B cell (primary cell): ENCODE measurements at regions not wholly inside any gene's neighbourhood (a gene's known extent, or its start where the extent isn't known, plus 50 kb on each side); places are given as distances from the start of the nearest gene placed in this dataset.

ENCODE experiments used
- ATAC-seq: fragments of 200-7000 bp; cut with Tn5 transposase; one replicate; pipeline ENCODE4 v1.10.0; 2021; ENCODE audit warnings: low read depth, mild to moderate bottlenecking, moderate number of reproducible peaks, moderate library complexity
- CTCF ChIA-PET: fragments of 350-600 bp; sonication (Branson Sonifier 250); formaldehyde crosslinking; loops from one replicate; lab custom pipeline; 2021; ENCODE audit warnings: antibody characterized with exemption, inconsistent platforms; lab: Charles Lee
- POLR2A ChIA-PET: fragments of 350-600 bp; sonication (Branson Sonifier 250); formaldehyde crosslinking; loops from one replicate; lab custom pipeline; 2021; ENCODE audit warnings: antibody characterized with exemption; lab: Charles Lee
- DNase-seq: peaks from one replicate; pipeline ENCODE4 v3.0.0; 2013
- H2AFZ ChIP-seq: 2 replicates; pipeline ENCODE4 v1.6.1; 2012; ENCODE audit warnings: mild to moderate bottlenecking, low read depth, low read length; ENCODE audit not compliant: insufficient read depth, poor library complexity, severe bottlenecking
- H3K27ac ChIP-seq, 2 donors: 1 replicate in 1 of 2; 2 replicates in 1 of 2; pipeline ENCODE4 v1.5.1; 2012 to 2013; ENCODE audit warnings: low read length in 2 of 2, mild to moderate bottlenecking in 2 of 2, moderate library complexity in 1 of 2
- H3K27me3 ChIP-seq, 4 experiments: fragments of 200-600 bp in 1 of 4; sonication (generic) in 1 of 4; replicated peaks in 1 of 4; 1 replicate in 2 of 4; 2 replicates in 2 of 4; pipeline versions ENCODE4 v1.6.1 to v1.7.0; 2013 to 2016; ENCODE audit warnings: low read length in 3 of 4, mild to moderate bottlenecking in 2 of 4, mixed read lengths in 1 of 4, moderate library complexity in 1 of 4; ENCODE audit not compliant: insufficient read depth in 4 of 4, control insufficient read depth in 3 of 4; ENCODE audit errors: control extremely low read depth in 1 of 4
- H3K36me3 ChIP-seq, 2 experiments: replicated peaks in 1 of 2; 1 replicate in 1 of 2; 2 replicates in 1 of 2; pipeline versions ENCODE4 v1.6.1 to v1.7.1; 2013; ENCODE audit warnings: low read length in 1 of 2; ENCODE audit not compliant: insufficient read depth in 2 of 2, control insufficient read depth in 1 of 2; ENCODE audit errors: control extremely low read depth in 1 of 2, extremely low read depth in 1 of 2
- H3K4me1 ChIP-seq, 2 donors: fragments of 200-600 bp in 1 of 2; sonication (generic) in 1 of 2; 1 replicate in 1 of 2; 2 replicates in 1 of 2; pipeline versions ENCODE4 v1.5.1 to v1.6.1; 2013 to 2017; ENCODE audit warnings: low read length in 2 of 2; ENCODE audit not compliant: control insufficient read depth in 2 of 2, insufficient read depth in 2 of 2
- H3K4me2 ChIP-seq: replicated peaks from 2 replicates; pipeline ENCODE3; 2012; ENCODE audit warnings: mild to moderate bottlenecking, low read depth, low read length; ENCODE audit not compliant: poor library complexity, severe bottlenecking
- H3K4me3 ChIP-seq, 5 experiments: fragments of 200-600 bp in 1 of 5; sonication (generic) in 1 of 5; 1 replicate in 3 of 5; 2 replicates in 2 of 5; pipeline versions ENCODE4 v1.5.1 to v1.7.0; 2011 to 2016; ENCODE audit warnings: low read length in 4 of 5, mild to moderate bottlenecking in 4 of 5, low read depth in 2 of 5, control low read depth in 1 of 5, moderate library complexity in 1 of 5; ENCODE audit not compliant: insufficient read depth in 1 of 5; ENCODE audit errors: control extremely low read depth in 1 of 5, extremely low read depth in 1 of 5
- H3K79me2 ChIP-seq: fragments of 200-600 bp; sonication (generic); one replicate; pipeline ENCODE4 v1.6.0; 2016; ENCODE audit warnings: low read length; ENCODE audit not compliant: control insufficient read depth, insufficient read depth
- H3K9ac ChIP-seq: fragments of 200-600 bp; sonication (generic); 2 replicates; pipeline ENCODE4 v1.6.1; 2017; ENCODE audit warnings: mild to moderate bottlenecking, low read length, moderate library complexity
- H3K9me3 ChIP-seq, 3 donors: one replicate each; pipeline versions ENCODE4 v1.6.1 to v1.7.1; 2013; ENCODE audit warnings: low read length in 2 of 3; ENCODE audit not compliant: control insufficient read depth in 2 of 3, insufficient read depth in 1 of 3; ENCODE audit errors: control extremely low read depth in 1 of 3
- H4K20me1 ChIP-seq: 2 replicates; pipeline ENCODE4 v1.6.0; 2012; ENCODE audit warnings: mild to moderate bottlenecking, low read length; ENCODE audit not compliant: insufficient read depth, control insufficient read depth, poor library complexity, severe bottlenecking
- H3K27ac Mint-ChIP-seq: one replicate; pipeline ENCODE4 v1.8.0; 2021; ENCODE audit warnings: mixed read lengths
- H3K27me3 Mint-ChIP-seq: one replicate; pipeline ENCODE4 v1.8.0; 2021; ENCODE audit warnings: mixed read lengths
- H3K4me1 Mint-ChIP-seq: one replicate; pipeline ENCODE4 v1.8.0; 2021; ENCODE audit warnings: mixed read lengths
- H3K4me3 Mint-ChIP-seq: one replicate; pipeline ENCODE4 v1.8.0; 2021; ENCODE audit warnings: mixed read lengths
- H3K9me3 Mint-ChIP-seq: one replicate; pipeline ENCODE4 v1.8.0; 2022; ENCODE audit warnings: mixed read lengths; ENCODE audit not compliant: insufficient read depth
- CTCF ChIP-seq: fragments of 200-600 bp; IDR thresholded peaks from one replicate; pipeline ENCODE4 v1.8.0; 2022; ENCODE audit warnings: antibody characterized with exemption, mild to moderate bottlenecking
- EZH2 ChIP-seq: IDR thresholded peaks from 2 replicates; pipeline ENCODE4 v1.6.1; 2012; ENCODE audit warnings: borderline replicate concordance, low read depth, mild to moderate bottlenecking, moderate library complexity, low read length; ENCODE audit not compliant: insufficient read depth, poor library complexity, severe bottlenecking
- WGBS: methylation state at CpG from one replicate; pipeline ENCODE4 v1.1.5; 2013; ENCODE audit warnings: missing lambda C conversion rate; ENCODE audit not compliant: insufficient coverage; 5-methylcytosine and 5-hydroxymethylcytosine counted together
- intact Hi-C: fragments of 100-400 bp; cut with micrococcal nuclease; formaldehyde crosslinking; loops from one replicate; pipeline ENCODE4 v1.10.0; 2022

- no peak overlapping the region for H3K27ac Mint-ChIP-seq
- no peaks in the 10 kb centered on the region for H3K79me2 ChIP-seq
- ChIA-PET POLR2A (no interaction called here), CTCF (interaction anchor here (1.3 kb wide), 1 partner anchor 17 kb away, joined by 4 read pairs; no protein-coding TSS in a partner anchor)
- WGBS = no CpG with 5 or more reads among the region's 1 CpG
- H3K36me3 ChIP-seq = no peaks in the 10 kb centered on the region
- H3K27ac ChIP-seq = no peak overlapping the region
- no peak for ATAC-seq
- H2AFZ ChIP-seq = no peak overlapping the region
- no peaks in the 10 kb centered on the region for H3K4me1 ChIP-seq
- no peaks in the 10 kb centered on the region for H3K4me1 Mint-ChIP-seq
- no peaks in the 10 kb centered on the region for H3K9me3 Mint-ChIP-seq
- no peaks in the 10 kb centered on the region for H3K9me3 ChIP-seq
- H3K4me3 ChIP-seq = no peak overlapping the region
- intact Hi-C loops = no loop called here
- no peak overlapping the region for H3K9ac ChIP-seq
- no peaks in the 10 kb centered on the region for H3K27me3 ChIP-seq
- TF ChIP-seq CTCF (no peak), EZH2 (no peak)
- no peak for DNase-seq
- H3K27me3 Mint-ChIP-seq = peaks cover 5% of the 10 kb centered on the region
- H3K4me2 ChIP-seq = no peak overlapping the region
- no peak overlapping the region for H3K4me3 Mint-ChIP-seq
- H4K20me1 ChIP-seq = no peaks in the 10 kb centered on the region
These were observed 75.2 kb upstream of the CHCHD3 start for GRCh38 chr7:133157045-133157444.

GRCh38 chr7:133164498-133164897 lies 82.6 kb upstream of the CHCHD3 start:
- no peaks in the 10 kb centered on the region for H3K9me3 Mint-ChIP-seq
- ATAC-seq (no peak), DNase-seq (no peak)
- 80% methylated on average over 4 of the region's 6 CpGs for WGBS
- Histone ChIP-seq H3K79me2 (no peaks in the 10 kb centered on the region), H3K9ac (no peak overlapping the region), H3K4me2 (no peak overlapping the region), H2AFZ (no peak overlapping the region), H3K4me3 (no peak overlapping the region), H3K9me3 (no peaks in the 10 kb centered on the region), H3K27me3 (peaks cover 0 to 5% (median 1%) of the 10 kb centered on the region in 4 experiments), H3K36me3 (no peaks in the 10 kb centered on the region), H3K27ac (no peak overlapping the region), H4K20me1 (no peaks in the 10 kb centered on the region), H3K4me1 (no peaks in the 10 kb centered on the region)
- peaks cover 33% of the 10 kb centered on the region for H3K27me3 Mint-ChIP-seq
- ChIA-PET POLR2A (no interaction called here), CTCF (no interaction called here)
- H3K4me1 Mint-ChIP-seq = no peaks in the 10 kb centered on the region
- TF ChIP-seq CTCF (no peak), EZH2 (no peak)
- no peak overlapping the region for H3K4me3 Mint-ChIP-seq
- intact Hi-C loops = no loop called here
- H3K27ac Mint-ChIP-seq = no peak overlapping the region
